SU-DHL-6 (cell line): ENCODE measurements at regions not wholly inside any gene's neighbourhood (a gene's known extent, or its start where the extent isn't known, plus 50 kb on each side); places are given as distances from the start of the nearest gene placed in this dataset.

ENCODE experiments used
- H2AFZ ChIP-seq: fragments of 200-600 bp; sonication (generic); 2 replicates; pipeline ENCODE4 v1.6.1; 2014; ENCODE audit warnings: low read depth, mild to moderate bottlenecking, moderate library complexity, mixed read lengths, antibody characterized with exemption, low read length; ENCODE audit not compliant: severe bottlenecking
- H3F3A ChIP-seq: fragments of 200-600 bp; shearing (Covaris generic); 2 replicates; pipeline ENCODE4 v1.6.0; 2016; ENCODE audit warnings: antibody characterized with exemption, mild to moderate bottlenecking; ENCODE audit not compliant: insufficient read depth
- H3K27ac ChIP-seq: fragments of 200-600 bp; sonication (generic); 2 replicates; pipeline ENCODE4 v1.5.1; 2016; ENCODE audit warnings: low read depth, mild to moderate bottlenecking, low read length, moderate library complexity, mixed read lengths
- H3K27me3 ChIP-seq: fragments of 200-600 bp; sonication (generic), shearing (Covaris generic); 2 replicates; pipeline ENCODE4 v1.6.0; 2014; ENCODE audit warnings: mild to moderate bottlenecking, low read length
- H3K36me3 ChIP-seq: fragments of 200-600 bp; sonication (generic); 2 replicates; pipeline ENCODE4 v1.6.1; 2014; ENCODE audit warnings: mild to moderate bottlenecking, low read length, mixed read lengths
- H3K4me2 ChIP-seq: fragments of 300-600, 200-600 bp; shearing (Covaris generic), sonication (generic); 2 replicates; pipeline ENCODE4 v1.6.0; 2014; ENCODE audit warnings: low read length, low read depth, mild to moderate bottlenecking; ENCODE audit not compliant: poor library complexity, severe bottlenecking
- H3K4me3 ChIP-seq: fragments of 200-600 bp; sonication (generic); 2 replicates; pipeline ENCODE4 v1.5.1; 2014; ENCODE audit warnings: antibody characterized with exemption, low read length, mild to moderate bottlenecking, mixed read lengths; ENCODE audit not compliant: insufficient read depth, poor library complexity, severe bottlenecking
- H3K79me2 ChIP-seq: fragments of 200-600 bp; sonication (generic); 2 replicates; pipeline ENCODE4 v1.6.1; 2014; ENCODE audit warnings: mild to moderate bottlenecking, low read length, moderate library complexity; ENCODE audit not compliant: insufficient read depth
- H3K9ac ChIP-seq: fragments of 200-600 bp; sonication (generic); 2 replicates; pipeline ENCODE4 v1.7.0; 2014; ENCODE audit warnings: mild to moderate bottlenecking, low read length
- H3K9me2 ChIP-seq: fragments of 200-600 bp; sonication (generic); replicated peaks from 2 replicates; pipeline ENCODE4 v1.6.1; 2014; ENCODE audit warnings: low read length; ENCODE audit not compliant: insufficient read depth
- H3K9me3 ChIP-seq: fragments of 200-600 bp; sonication (generic); 2 replicates; pipeline ENCODE4 v1.6.1; 2014; ENCODE audit warnings: low read length, mixed read lengths; ENCODE audit not compliant: insufficient read depth
- H4K20me1 ChIP-seq: fragments of 200-600 bp; sonication (generic); 2 replicates; pipeline ENCODE4 v1.6.1; 2014; ENCODE audit warnings: low read depth, mild to moderate bottlenecking, antibody characterized with exemption, low read length, moderate library complexity, mixed read lengths
- CTCF ChIP-seq: fragments of 200-600 bp; sonication (generic); IDR thresholded peaks from one replicate; pipeline ENCODE4 v1.5.1; 2017; ENCODE audit warnings: antibody characterized with exemption, mild to moderate bottlenecking, low read length, moderate library complexity; ENCODE audit not compliant: insufficient read depth, poor library complexity, severe bottlenecking
- EZH2phosphoT487 ChIP-seq: fragments of 200-600 bp; sonication (generic), shearing (Covaris generic); conservative IDR thresholded peaks from 2 replicates; pipeline ENCODE4 v1.6.1; 2018; ENCODE audit warnings: mild to moderate bottlenecking, antibody characterized with exemption, low read length, moderate library complexity, mixed read lengths

GRCh38 chrX:43553257-43553656 is 102.8 kb upstream of the MAOA start:
- H3F3A ChIP-seq = no peaks in the 10 kb centered on the region
- no peak overlapping the region for H3K4me3 ChIP-seq
- no peaks in the 10 kb centered on the region for H3K9me2 ChIP-seq
- H4K20me1 ChIP-seq = no peaks in the 10 kb centered on the region
- no peak overlapping the region for H3K9ac ChIP-seq
- no peaks in the 10 kb centered on the region for H3K79me2 ChIP-seq
- no peak overlapping the region for H2AFZ ChIP-seq
- H3K27ac ChIP-seq = no peak overlapping the region
- no peaks in the 10 kb centered on the region for H3K36me3 ChIP-seq
- no peak overlapping the region for H3K4me2 ChIP-seq
- TF ChIP-seq EZH2phosphoT487 = no peak
- TF ChIP-seq CTCF = no peak
- no peaks in the 10 kb centered on the region for H3K9me3 ChIP-seq
- H3K27me3 ChIP-seq = no peaks in the 10 kb centered on the region

GRCh38 chrX:43556207-43556606 is 99.9 kb upstream of the MAOA start:
- Histone ChIP-seq H3K4me3 (no peak overlapping the region), H3K36me3 (no peaks in the 10 kb centered on the region), H3K27me3 (no peaks in the 10 kb centered on the region), H3K9ac (no peak overlapping the region), H4K20me1 (no peaks in the 10 kb centered on the region), H3K27ac (no peak overlapping the region), H3F3A (no peaks in the 10 kb centered on the region), H3K4me2 (no peak overlapping the region), H3K79me2 (no peaks in the 10 kb centered on the region), H3K9me3 (no peaks in the 10 kb centered on the region), H2AFZ (no peak overlapping the region), H3K9me2 (no peaks in the 10 kb centered on the region)
- TF ChIP-seq EZH2phosphoT487 (no peak), CTCF (no peak)

GRCh38 chrX:43557792-43558191 is 98.3 kb upstream of the MAOA start:
- Histone ChIP-seq H4K20me1 (no peaks in the 10 kb centered on the region), H3K9me3 (no peaks in the 10 kb centered on the region), H3K27ac (no peak overlapping the region), H2AFZ (peak overlapping the region; percentile 95), H3K79me2 (no peaks in the 10 kb centered on the region), H3K9ac (no peak overlapping the region), H3K4me3 (no peak overlapping the region), H3K27me3 (no peaks in the 10 kb centered on the region), H3K36me3 (no peaks in the 10 kb centered on the region), H3K9me2 (no peaks in the 10 kb centered on the region), H3K4me2 (no peak overlapping the region), H3F3A (no peaks in the 10 kb centered on the region)
- TF ChIP-seq EZH2phosphoT487 (no peak), CTCF (peak; percentile 40)
